ENCODE measurements at regions not wholly inside any gene's neighbourhood (a gene's known extent, or its start where the extent isn't known, plus 50 kb on each side); places are given as distances from the start of the nearest gene placed in this dataset.

DNA sequence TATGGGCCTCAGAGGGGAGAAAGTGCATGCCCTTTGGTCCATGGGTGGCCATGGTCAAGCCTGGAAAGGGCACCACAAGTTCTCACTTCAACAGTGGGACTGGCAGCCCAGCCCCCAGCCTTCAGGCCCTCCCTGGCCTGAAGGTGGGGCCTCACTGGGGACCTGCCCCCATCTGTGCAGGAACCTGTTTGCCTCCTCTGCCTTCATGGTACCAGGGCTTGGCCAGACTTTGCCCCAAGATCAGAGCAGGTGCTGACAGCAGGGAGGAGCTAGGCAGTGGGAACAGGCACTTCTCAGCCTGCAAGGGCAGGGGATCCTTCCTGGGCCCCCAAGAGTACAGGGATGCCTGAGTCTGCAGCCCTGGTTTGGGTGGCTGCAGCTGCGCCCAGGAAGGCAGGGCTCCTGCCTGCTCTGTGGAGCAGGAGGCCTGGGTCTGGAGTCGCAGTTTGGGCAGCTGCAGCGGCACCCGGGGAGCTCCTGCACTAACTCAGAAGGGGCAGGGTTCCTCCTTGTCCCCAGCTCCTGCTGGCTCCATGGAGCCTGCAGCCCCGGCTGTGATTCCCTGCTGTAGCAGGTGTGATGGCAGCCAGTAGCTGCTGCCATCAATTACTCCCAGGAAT, 460.1 kb upstream of the NCAM2 start:
- no peak for DNase-seq (ENCODE audit: low read depth in 2 of 3, low spot score in 2 of 3)

DNA sequence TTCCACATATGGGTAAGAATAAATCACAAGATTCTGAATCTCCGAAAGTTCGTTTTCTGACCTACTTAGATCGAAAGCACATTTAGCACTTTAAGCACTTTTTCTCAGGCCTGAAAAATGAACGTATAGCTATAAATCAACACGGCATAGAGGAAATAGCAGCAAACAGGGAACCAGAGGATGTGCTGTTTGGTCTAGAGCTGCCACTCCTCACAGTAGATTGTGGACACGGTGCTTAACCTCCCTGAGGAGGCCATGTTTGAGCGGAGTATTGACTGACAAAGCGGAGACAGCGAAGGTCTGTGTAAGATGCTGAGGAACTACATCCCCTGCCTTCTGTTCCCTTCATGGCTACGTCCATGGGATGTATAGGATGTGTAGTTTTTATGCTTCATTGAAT, 452.8 kb upstream of the NCAM2 start:
- peak in 1 of 3 donors; percentile 32 for DNase-seq (ENCODE audit: low read depth in 2 of 3, low spot score in 2 of 3)

GRCh38 chr21:20551939-20552338, 446.3 kb upstream of the NCAM2 start:
- no peak for DNase-seq (ENCODE audit: low read depth in 2 of 3, low spot score in 2 of 3)

- DNase-seq (ENCODE audit: low read depth in 2 of 3, low spot score in 2 of 3): no peak
Measured at GRCh38 chr21:20554785-20555184, 443.4 kb upstream of the NCAM2 start.

DNA sequence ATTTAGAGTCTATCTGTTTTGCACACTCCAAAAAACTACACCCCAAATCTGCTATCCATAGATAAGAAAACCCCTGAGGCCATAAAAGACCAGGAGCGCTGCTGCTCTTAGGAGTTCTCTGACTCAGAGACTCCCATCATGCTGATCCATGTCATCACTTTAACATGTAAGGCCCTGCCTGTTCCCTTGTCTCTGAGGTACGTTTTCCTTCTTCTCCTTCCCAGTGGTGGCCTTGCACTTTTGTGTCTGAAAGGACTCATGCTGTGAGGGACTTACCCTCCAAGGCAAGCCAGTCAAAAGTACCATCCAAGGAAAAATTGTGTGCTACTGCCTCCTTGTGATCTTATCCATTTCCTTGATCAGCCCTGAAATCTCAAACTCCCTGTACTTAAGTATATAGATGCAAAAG, 427.4 kb upstream of the NCAM2 start:
- DNase-seq (ENCODE audit: low read depth in 2 of 3, low spot score in 2 of 3): peak in 2 of 3 donors; percentile 1 to 43

- DNase-seq (ENCODE audit: low read depth in 2 of 3, low spot score in 2 of 3): no peak
Measured at GRCh38 chr21:20572582-20572981, 425.6 kb upstream of the NCAM2 start.

DNA sequence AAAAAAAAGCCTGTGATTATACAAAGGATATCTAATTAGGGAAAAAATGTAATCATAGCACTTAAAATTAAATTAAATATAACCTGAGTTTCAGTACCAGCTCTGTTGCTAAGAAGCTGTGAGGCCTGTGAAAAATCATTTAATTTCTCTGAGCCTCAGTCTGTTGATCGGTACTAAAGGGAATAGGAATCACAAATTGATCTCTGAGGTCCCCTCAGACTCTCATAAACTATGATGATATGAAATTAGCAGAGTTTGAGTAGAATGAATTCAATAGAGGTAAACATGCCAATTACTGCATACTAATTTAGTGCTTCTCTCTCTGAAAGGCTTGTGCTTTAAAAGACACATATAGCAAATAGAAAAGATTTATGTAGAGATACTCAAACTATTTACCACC, 416.8 kb upstream of the NCAM2 start:
- DNase-seq (ENCODE audit: low read depth in 2 of 3, low spot score in 2 of 3): no peak

GRCh38 chr21:20591284-20591683, 406.9 kb upstream of the NCAM2 start:
- DNase-seq (ENCODE audit: low read depth in 2 of 3, low spot score in 2 of 3): no peak

DNA sequence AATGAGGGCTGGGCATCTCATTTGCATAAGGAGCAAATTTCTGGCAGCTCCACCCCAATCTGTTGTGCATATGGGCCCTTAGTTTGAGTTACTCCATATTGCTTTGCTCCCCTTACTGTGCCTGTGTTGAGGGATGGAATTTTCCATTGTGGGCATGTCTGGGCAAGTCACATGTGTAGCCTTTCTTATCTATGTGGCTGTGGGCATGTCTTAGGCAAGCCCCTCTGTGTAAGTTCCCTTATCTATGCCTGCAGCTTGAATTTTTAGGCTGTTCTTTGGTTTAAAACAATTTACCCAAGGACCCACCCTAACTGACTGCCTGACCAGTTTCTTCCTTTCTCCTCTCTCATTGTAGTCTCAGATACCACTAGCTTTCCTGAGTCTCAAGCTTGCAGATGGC, 405.7 kb upstream of the NCAM2 start:
- peak in 1 of 3 donors; percentile 10 for DNase-seq (ENCODE audit: low read depth in 2 of 3, low spot score in 2 of 3)

GRCh38 chr21:20603236-20603635, 395.0 kb upstream of the NCAM2 start:
- DNase-seq (ENCODE audit: low read depth in 2 of 3, low spot score in 2 of 3): no peak

- DNase-seq (ENCODE audit: low read depth in 2 of 3, low spot score in 2 of 3): no peak
Measured at GRCh38 chr21:20611008-20611407, 387.2 kb upstream of the NCAM2 start.

GRCh38 chr21:20613654-20614053, 384.6 kb upstream of the NCAM2 start:
- DNase-seq (ENCODE audit: low read depth in 2 of 3, low spot score in 2 of 3): no peak

- no peak for DNase-seq (ENCODE audit: low read depth in 2 of 3, low spot score in 2 of 3)
Measured at GRCh38 chr21:20617130-20617529, 381.1 kb upstream of the NCAM2 start.

DNA sequence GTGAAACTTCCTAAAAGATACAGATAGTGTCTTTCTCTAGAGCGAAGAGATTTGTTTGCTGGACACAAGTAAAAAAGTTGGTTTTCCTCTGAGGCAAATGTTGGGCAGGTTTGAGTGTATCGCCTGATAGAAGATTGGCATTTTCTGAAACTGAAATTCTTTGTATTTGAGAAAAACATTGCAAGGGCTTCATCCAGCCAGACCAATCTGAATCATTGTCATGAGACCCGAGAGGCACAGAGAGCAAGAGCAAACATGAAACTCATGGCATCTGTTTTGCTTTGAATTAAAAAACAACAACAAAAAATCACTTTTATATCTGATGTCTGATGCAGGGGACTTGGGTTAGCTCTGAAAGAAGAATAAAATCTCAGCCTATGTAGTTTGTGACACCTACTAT, 379.3 kb upstream of the NCAM2 start:
- DNase-seq (ENCODE audit: low read depth in 2 of 3, low spot score in 2 of 3): no peak

DNA sequence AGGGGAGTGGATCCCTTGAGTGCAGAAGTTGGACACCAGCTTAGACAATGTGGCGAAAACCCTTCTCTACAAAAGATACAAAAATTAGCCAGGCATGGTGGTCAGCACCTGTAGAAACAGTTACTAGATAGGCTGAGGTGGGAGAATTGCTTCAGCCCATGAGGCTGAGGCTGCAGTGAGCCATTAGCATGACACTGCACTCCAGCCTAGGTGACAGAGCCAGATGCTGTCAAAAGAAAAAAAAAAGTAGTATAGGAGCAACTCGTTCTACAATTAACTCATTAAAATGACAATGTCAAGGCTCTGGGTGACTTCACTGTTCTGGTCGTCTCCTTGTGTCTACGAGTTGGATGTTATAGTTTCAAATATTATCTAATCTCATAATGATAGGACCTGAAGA, 370.6 kb upstream of the NCAM2 start:
- no peak for DNase-seq (ENCODE audit: low read depth in 2 of 3, low spot score in 2 of 3)

DNA sequence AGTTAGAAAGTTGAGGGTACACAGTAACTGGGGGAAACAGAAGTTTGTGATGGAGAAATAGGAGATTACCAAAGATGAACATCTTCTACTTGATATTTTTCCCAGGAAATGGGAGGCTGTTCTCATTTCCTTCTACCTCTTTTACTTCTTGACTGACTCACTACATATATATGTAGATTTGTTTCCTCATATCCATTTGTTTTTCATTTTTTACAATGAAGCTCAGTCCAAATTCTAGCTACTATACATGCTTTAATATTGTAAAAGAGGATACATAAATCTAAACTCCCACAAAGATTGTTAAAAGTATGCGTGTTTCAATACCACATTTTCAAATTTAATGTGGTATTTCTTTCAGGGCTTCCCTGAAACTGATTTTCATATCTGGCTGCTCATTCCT, 366.6 kb upstream of the NCAM2 start:
- no peak for DNase-seq (ENCODE audit: low read depth in 2 of 3, low spot score in 2 of 3)

- DNase-seq (ENCODE audit: low read depth in 2 of 3, low spot score in 2 of 3): no peak
Measured at GRCh38 chr21:20639026-20639425, 359.2 kb upstream of the NCAM2 start.

- no peak for DNase-seq (ENCODE audit: low read depth in 2 of 3, low spot score in 2 of 3)
Measured at GRCh38 chr21:20641241-20641640, 357.0 kb upstream of the NCAM2 start.

- DNase-seq (ENCODE audit: low read depth in 2 of 3, low spot score in 2 of 3): no peak
Measured at GRCh38 chr21:20642681-20643080, 355.5 kb upstream of the NCAM2 start.

DNA sequence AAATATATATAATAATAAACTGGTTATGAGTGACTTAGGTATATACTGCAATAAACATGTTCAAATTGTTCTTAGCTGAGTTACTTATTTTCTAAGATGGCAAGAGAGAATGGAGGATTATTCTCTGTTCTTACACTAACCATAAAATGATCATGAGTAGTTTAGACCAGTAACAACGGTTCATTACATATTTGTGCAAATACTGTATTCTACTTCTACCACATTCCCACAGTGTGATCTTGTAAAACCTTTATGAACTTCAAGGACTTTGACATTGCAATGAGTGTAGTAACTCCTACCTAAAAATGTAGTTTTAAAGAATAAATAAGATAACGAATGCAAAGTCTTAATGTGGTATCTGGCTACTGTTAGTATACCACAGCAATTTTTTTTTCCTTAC, 353.7 kb upstream of the NCAM2 start:
- DNase-seq (ENCODE audit: low read depth in 2 of 3, low spot score in 2 of 3): no peak

DNA sequence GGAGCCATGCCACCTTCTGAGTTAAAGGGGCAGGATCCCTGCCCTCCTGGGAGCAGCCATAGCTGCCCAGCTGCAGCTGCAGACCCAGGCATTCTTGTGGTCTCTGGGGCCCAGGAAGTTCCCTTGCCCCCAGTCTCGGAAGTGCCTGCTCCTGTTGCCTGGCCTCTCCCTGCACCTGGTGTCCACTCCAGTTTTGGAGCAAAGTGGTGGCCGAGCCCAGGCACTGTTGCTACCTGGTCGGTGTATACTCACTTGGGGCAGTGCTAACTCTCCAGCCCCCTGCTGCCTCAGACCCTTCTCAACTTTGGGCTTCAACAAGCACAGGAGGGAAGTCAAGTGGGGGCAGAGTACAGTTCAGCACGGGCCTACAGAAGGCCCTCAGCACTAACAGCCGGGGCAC, 352.9 kb upstream of the NCAM2 start:
- DNase-seq (ENCODE audit: low read depth in 2 of 3, low spot score in 2 of 3): no peak

- no peak for DNase-seq (ENCODE audit: low read depth in 2 of 3, low spot score in 2 of 3)
Measured at GRCh38 chr21:20646431-20647165, 351.6 kb upstream of the NCAM2 start.

DNA sequence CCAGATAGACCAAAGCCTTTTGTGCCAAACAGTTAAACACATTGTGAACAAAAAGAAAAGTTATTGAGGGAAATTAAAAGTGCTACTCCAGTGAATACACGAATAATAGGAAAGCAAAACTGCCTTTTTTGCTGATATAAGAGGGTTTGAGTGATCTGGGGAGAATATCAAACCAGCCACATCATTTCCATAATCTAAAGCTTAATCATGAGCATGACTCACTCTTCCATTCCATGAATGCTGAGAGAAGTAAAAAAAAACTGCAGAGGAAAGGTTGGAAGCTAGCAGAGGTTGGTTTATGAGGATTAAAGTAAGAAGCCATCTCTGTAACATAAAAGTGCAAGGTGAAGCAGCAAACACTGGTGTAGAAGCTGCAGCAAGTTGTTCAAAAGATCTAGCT, 350.6 kb upstream of the NCAM2 start:
- no peak for DNase-seq (ENCODE audit: low read depth in 2 of 3, low spot score in 2 of 3)
